CD14-positive monocyte (primary cell): ENCODE measurements at regions not wholly inside any gene's neighbourhood (a gene's known extent, or its start where the extent isn't known, plus 50 kb on each side); places are given as distances from the start of the nearest gene placed in this dataset.
A peak's percentile ranks its signal among the peaks of the same experiment; 100 is the strongest.

ENCODE experiments used
- DNase-seq, 3 donors: peaks; one replicate each; pipeline ENCODE4 v3.0.0-alpha.2; 2011 to 2022
- H2AFZ ChIP-seq: 2 replicates; pipeline ENCODE4 v1.6.0; 2012; ENCODE audit warnings: mild to moderate bottlenecking, low read depth, low read length, inconsistent platforms; ENCODE audit not compliant: insufficient read depth, poor library complexity, severe bottlenecking
- H3K27ac ChIP-seq, 2 donors: 1 replicate in 1 of 2; 2 replicates in 1 of 2; pipeline ENCODE4 v1.5.1; 2012 to 2013; ENCODE audit warnings: low read length in 2 of 2, control low read depth in 1 of 2, inconsistent platforms in 1 of 2, low read depth in 1 of 2, mild to moderate bottlenecking in 1 of 2
- H3K27me3 ChIP-seq, 2 donors: one replicate each; pipeline versions ENCODE4 v1.6.0 to v1.6.1; 2011 to 2013; ENCODE audit warnings: low read length in 2 of 2; ENCODE audit not compliant: control insufficient read depth in 2 of 2, insufficient read depth in 2 of 2
- H3K36me3 ChIP-seq, 2 donors: replicated peaks in 1 of 2; 1 replicate in 1 of 2; 2 replicates in 1 of 2; pipeline versions ENCODE4 v1.5.1 to v1.6.1; 2012 to 2013; ENCODE audit warnings: low read length in 2 of 2, control low read depth in 1 of 2, inconsistent platforms in 1 of 2, mild to moderate bottlenecking in 1 of 2; ENCODE audit not compliant: insufficient read depth in 2 of 2, control insufficient read depth in 1 of 2
- H3K4me1 ChIP-seq, 2 donors: 1 replicate in 1 of 2; 2 replicates in 1 of 2; pipeline versions ENCODE4 v1.5.1 to v1.6.1; 2012 to 2013; ENCODE audit warnings: low read length in 2 of 2, control low read depth in 1 of 2, inconsistent platforms in 1 of 2, mild to moderate bottlenecking in 1 of 2, moderate library complexity in 1 of 2; ENCODE audit not compliant: insufficient read depth in 2 of 2, control insufficient read depth in 1 of 2
- H3K4me2 ChIP-seq: replicated peaks from 2 replicates; pipeline ENCODE3; 2012; ENCODE audit warnings: low read length, moderate library complexity, mild to moderate bottlenecking; ENCODE audit not compliant: poor library complexity, severe bottlenecking; ENCODE audit errors: extremely low read depth
- H3K4me3 ChIP-seq, 3 experiments: fragments of 200-600 bp in 1 of 3; sonication (generic) in 1 of 3; replicated peaks in 1 of 3; 1 replicate in 2 of 3; 2 replicates in 1 of 3; pipeline ENCODE4 v1.5.1; 2011 to 2013; ENCODE audit warnings: low read length in 3 of 3, mild to moderate bottlenecking in 3 of 3, control low read depth in 2 of 3, low read depth in 2 of 3, inconsistent platforms in 1 of 3, moderate library complexity in 1 of 3
- H3K79me2 ChIP-seq: 2 replicates; pipeline ENCODE4 v1.6.0; 2012; ENCODE audit warnings: mild to moderate bottlenecking, control low read depth, inconsistent platforms, low read length, moderate library complexity; ENCODE audit not compliant: insufficient read depth
- H3K9ac ChIP-seq: 2 replicates; pipeline ENCODE4 v1.6.0; 2017; ENCODE audit warnings: low read length, mild to moderate bottlenecking; ENCODE audit not compliant: insufficient read depth, poor library complexity, severe bottlenecking
- H3K9me3 ChIP-seq, 2 donors: replicated peaks in 1 of 2; 1 replicate in 1 of 2; 2 replicates in 1 of 2; pipeline versions ENCODE4 v1.5.1 to v1.6.1; 2012 to 2013; ENCODE audit warnings: low read length in 2 of 2, control low read depth in 1 of 2; ENCODE audit not compliant: control insufficient read depth in 1 of 2, insufficient read depth in 1 of 2
- H4K20me1 ChIP-seq: 2 replicates; pipeline ENCODE4 v1.6.0; 2012; ENCODE audit warnings: mild to moderate bottlenecking, low read length, control low read depth, moderate library complexity; ENCODE audit not compliant: insufficient read depth
- H3K27ac Mint-ChIP-seq, 7 donors: one replicate each; pipeline ENCODE4 v1.8.0; 2020; ENCODE audit warnings: mild to moderate bottlenecking in 7 of 7, mixed read lengths in 7 of 7, moderate library complexity in 6 of 7, inconsistent platforms in 2 of 7
- H3K27me3 Mint-ChIP-seq, 3 donors: one replicate each; pipeline ENCODE4 v1.8.0; 2021 to 2022; ENCODE audit warnings: low read depth in 3 of 3, mild to moderate bottlenecking in 3 of 3, mixed read lengths in 3 of 3, moderate library complexity in 3 of 3, inconsistent platforms in 1 of 3
- H3K36me3 Mint-ChIP-seq, 2 donors: one replicate each; pipeline ENCODE4 v1.8.0; 2020; ENCODE audit warnings: mixed read lengths in 2 of 2, inconsistent platforms in 1 of 2, mild to moderate bottlenecking in 1 of 2
- H3K4me1 Mint-ChIP-seq: one replicate; pipeline ENCODE4 v1.8.0; 2020; ENCODE audit warnings: mild to moderate bottlenecking, mixed read lengths
- H3K4me3 Mint-ChIP-seq, 2 donors: one replicate each; pipeline ENCODE4 v1.8.0; 2020; ENCODE audit warnings: mild to moderate bottlenecking in 2 of 2, mixed read lengths in 2 of 2, moderate library complexity in 1 of 2
- H3K9me3 Mint-ChIP-seq, 7 donors: one replicate each; pipeline ENCODE4 v1.8.0; 2020 to 2022; ENCODE audit warnings: mixed read lengths in 7 of 7, mild to moderate bottlenecking in 6 of 7, moderate library complexity in 6 of 7, inconsistent platforms in 2 of 7
- WGBS: methylation state at CpG from one replicate; pipeline ENCODE4 v1.1.5; 2013; ENCODE audit warnings: missing lambda C conversion rate; ENCODE audit not compliant: insufficient coverage; 5-methylcytosine and 5-hydroxymethylcytosine counted together
- intact Hi-C, 2 donors: fragments of 100-400 bp; cut with micrococcal nuclease; formaldehyde crosslinking; loops; one replicate each; pipeline versions ENCODE4 v1.15.0 to v1.15.1; 2023
- TF ChIP-seq, protein P1 (sequence below): fragments of 200-600 bp; IDR thresholded peaks from one replicate; pipeline ENCODE4 v1.8.0; 2022; ENCODE audit warnings: antibody characterized with exemption, mild to moderate bottlenecking

DNA sequence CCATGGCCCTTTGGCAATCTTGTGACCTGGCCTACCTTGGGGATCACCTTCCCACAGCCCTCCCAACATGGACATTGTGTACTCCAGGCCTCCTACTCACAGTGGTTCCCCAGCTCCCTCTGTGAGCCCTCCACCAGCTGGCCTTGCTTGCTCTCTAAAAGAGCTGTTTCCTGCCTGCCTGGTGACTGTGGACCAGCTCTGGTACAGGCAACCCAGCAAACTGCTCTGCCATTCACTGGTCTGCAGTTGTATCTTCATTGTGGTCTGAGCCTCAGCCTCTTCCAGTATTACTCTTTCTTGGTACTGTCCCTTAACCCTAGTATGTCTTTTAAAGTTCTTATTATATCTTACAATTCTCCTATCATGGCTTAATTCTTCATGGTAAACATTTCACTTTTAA, 236.2 kb downstream of the KTN1 start:
- Histone ChIP-seq H3K9ac (no peak overlapping the region), H2AFZ (no peak overlapping the region), H3K27ac (no peak overlapping the region), H3K79me2 (no peaks in the 10 kb centered on the region), H3K4me3 (no peak overlapping the region), H3K36me3 (no peaks in the 10 kb centered on the region), H3K27me3 (no peaks in the 10 kb centered on the region), H3K9me3 (no peaks in the 10 kb centered on the region), H4K20me1 (no peaks in the 10 kb centered on the region), H3K4me1 (peaks cover 54 to 57% of the 10 kb centered on the region in 2 donors), H3K4me2 (no peak overlapping the region)
- no peak for DNase-seq
- Mint-ChIP-seq H3K4me1 (peaks cover 56% of the 10 kb centered on the region), H3K4me3 (no peak overlapping the region), H3K9me3 (peaks cover 0 to 9% (median 2%) of the 10 kb centered on the region in 7 donors), H3K27me3 (peaks cover 0 to 2% (median 0%) of the 10 kb centered on the region in 3 donors), H3K27ac (no peak overlapping the region), H3K36me3 (peaks cover 2 to 3% of the 10 kb centered on the region in 2 donors)
- TF ChIP-seq, protein P1, sequence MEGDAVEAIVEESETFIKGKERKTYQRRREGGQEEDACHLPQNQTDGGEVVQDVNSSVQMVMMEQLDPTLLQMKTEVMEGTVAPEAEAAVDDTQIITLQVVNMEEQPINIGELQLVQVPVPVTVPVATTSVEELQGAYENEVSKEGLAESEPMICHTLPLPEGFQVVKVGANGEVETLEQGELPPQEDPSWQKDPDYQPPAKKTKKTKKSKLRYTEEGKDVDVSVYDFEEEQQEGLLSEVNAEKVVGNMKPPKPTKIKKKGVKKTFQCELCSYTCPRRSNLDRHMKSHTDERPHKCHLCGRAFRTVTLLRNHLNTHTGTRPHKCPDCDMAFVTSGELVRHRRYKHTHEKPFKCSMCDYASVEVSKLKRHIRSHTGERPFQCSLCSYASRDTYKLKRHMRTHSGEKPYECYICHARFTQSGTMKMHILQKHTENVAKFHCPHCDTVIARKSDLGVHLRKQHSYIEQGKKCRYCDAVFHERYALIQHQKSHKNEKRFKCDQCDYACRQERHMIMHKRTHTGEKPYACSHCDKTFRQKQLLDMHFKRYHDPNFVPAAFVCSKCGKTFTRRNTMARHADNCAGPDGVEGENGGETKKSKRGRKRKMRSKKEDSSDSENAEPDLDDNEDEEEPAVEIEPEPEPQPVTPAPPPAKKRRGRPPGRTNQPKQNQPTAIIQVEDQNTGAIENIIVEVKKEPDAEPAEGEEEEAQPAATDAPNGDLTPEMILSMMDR = no peak
- intact Hi-C loops = no loop called here

DNA sequence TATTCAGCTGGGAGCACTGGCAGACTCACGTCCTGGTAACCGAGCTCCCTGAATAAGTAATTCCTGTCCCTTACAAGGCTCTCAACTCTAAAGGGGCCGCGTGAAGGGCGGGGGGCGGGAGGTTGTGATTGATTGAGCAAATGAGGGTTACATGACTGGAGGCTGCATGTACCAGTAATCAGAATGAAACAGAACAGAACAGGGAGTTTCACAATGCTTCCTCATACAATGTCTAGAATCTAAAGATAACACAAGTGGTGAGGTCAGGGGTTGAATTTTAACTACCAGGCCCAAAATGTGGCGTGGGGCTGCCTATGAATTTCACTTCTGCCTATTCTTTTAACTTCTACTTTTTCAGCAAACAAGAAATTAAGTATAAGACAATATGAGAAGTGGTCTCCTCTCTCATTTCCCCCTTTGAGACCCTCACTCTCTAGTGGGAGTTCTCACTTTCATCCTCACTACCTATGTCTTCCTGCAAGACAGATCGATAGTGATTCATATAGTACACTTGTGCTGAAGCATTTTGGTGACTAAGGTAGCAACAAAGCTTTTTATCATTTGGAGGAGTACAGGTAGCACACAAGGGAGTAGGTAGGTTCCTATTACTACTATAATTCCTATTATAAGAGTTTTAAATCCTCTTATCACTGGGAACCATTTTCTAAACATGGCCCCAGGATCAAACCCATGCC, 239.8 kb downstream of the KTN1 start:
- peaks cover 0 to 7% of the 10 kb centered on the region in 2 donors for H3K9me3 ChIP-seq
- peak overlapping the region in 1 of 3 experiments; percentile 50 for H3K4me3 ChIP-seq
- H3K79me2 ChIP-seq = no peaks in the 10 kb centered on the region
- H3K4me2 ChIP-seq = peak overlapping the region; percentile 65
- Mint-ChIP-seq H3K4me3 (peak overlapping the region in 1 of 2 donors; percentile 31), H3K27ac (peak overlapping the region; percentile 61 to 89 (median 83)), H3K36me3 (no peaks in the 10 kb centered on the region), H3K27me3 (peaks cover 0 to 2% (median 0%) of the 10 kb centered on the region in 3 donors), H3K9me3 (peaks cover 4 to 15% (median 9%) of the 10 kb centered on the region in 7 donors), H3K4me1 (peaks cover 43% of the 10 kb centered on the region)
- peak overlapping the region; percentile 58 to 75 for H3K27ac ChIP-seq
- TF ChIP-seq, protein P1 = no peak
- H3K36me3 ChIP-seq = no peaks in the 10 kb centered on the region
- no peaks in the 10 kb centered on the region for H4K20me1 ChIP-seq
- peak overlapping the region; percentile 27 for H2AFZ ChIP-seq
- intact Hi-C loops = no loop called here
- H3K4me1 ChIP-seq = peaks cover 42 to 44% of the 10 kb centered on the region in 2 donors
- no CpG with 5 or more reads among the region's 8 CpGs for WGBS
- no peaks in the 10 kb centered on the region for H3K27me3 ChIP-seq
- no peak overlapping the region for H3K9ac ChIP-seq
- peak; percentile 23 to 27 (median 25) for DNase-seq
